Natural killer cell (primary cell): ENCODE measurements at regions not wholly inside any gene's neighbourhood (a gene's known extent, or its start where the extent isn't known, plus 50 kb on each side); places are given as distances from the start of the nearest gene placed in this dataset.

Source experiments
- ATAC-seq, 3 donors: fragments of 150-1000 bp in 2 of 3; fragments of 200-7000 bp in 1 of 3; cut with Tn5 transposase; 1 replicate in 1 of 3; 2 replicates in 2 of 3; pipeline ENCODE4 v1.10.0; 2021; ENCODE audit warnings: mild to moderate bottlenecking in 2 of 3, moderate library complexity in 2 of 3
- DNase-seq, 2 donors: peaks; one replicate each; pipeline versions ENCODE4 v3.0.0 to v3.0.0-alpha.2; 2013 to 2021; ENCODE audit warnings: mixed read lengths in 1 of 2
- H3K27ac ChIP-seq: one replicate; pipeline ENCODE4 v1.5.1; 2013; ENCODE audit warnings: mild to moderate bottlenecking, low read length
- H3K27me3 ChIP-seq: one replicate; pipeline ENCODE4 v1.6.1; 2013; ENCODE audit warnings: low read length; ENCODE audit not compliant: control insufficient read depth, insufficient read depth
- H3K36me3 ChIP-seq: one replicate; pipeline ENCODE4 v1.6.1; 2013; ENCODE audit warnings: low read length; ENCODE audit not compliant: control insufficient read depth, insufficient read depth
- H3K4me1 ChIP-seq: one replicate; pipeline ENCODE4 v1.6.1; 2013; ENCODE audit warnings: low read length; ENCODE audit not compliant: control insufficient read depth, insufficient read depth
- H3K4me3 ChIP-seq: one replicate; pipeline ENCODE4 v1.5.1; 2013; ENCODE audit warnings: low read length
- H3K9me3 ChIP-seq: one replicate; pipeline ENCODE4 v1.6.1; 2013; ENCODE audit warnings: low read length; ENCODE audit not compliant: control insufficient read depth, insufficient read depth
- H3K27ac Mint-ChIP-seq, 2 donors: one replicate each; pipeline ENCODE4 v1.8.0; 2022; ENCODE audit warnings: mild to moderate bottlenecking in 2 of 2, mixed read lengths in 2 of 2, moderate library complexity in 1 of 2
- H3K27me3 Mint-ChIP-seq, 2 donors: one replicate each; pipeline ENCODE4 v1.8.0; 2022; ENCODE audit warnings: low read depth in 2 of 2, mixed read lengths in 2 of 2
- H3K36me3 Mint-ChIP-seq: one replicate; pipeline ENCODE4 v1.8.0; 2022; ENCODE audit warnings: mixed read lengths
- H3K4me1 Mint-ChIP-seq, 2 donors: one replicate each; pipeline ENCODE4 v1.8.0; 2022; ENCODE audit warnings: mixed read lengths in 2 of 2
- H3K4me3 Mint-ChIP-seq: one replicate; pipeline ENCODE4 v1.8.0; 2022; ENCODE audit warnings: mild to moderate bottlenecking, moderate library complexity, mixed read lengths
- H3K9me3 Mint-ChIP-seq, 2 donors: one replicate each; pipeline ENCODE4 v1.8.0; 2022; ENCODE audit warnings: mixed read lengths in 2 of 2
- WGBS: methylation state at CpG from one replicate; pipeline ENCODE4 v1.1.7; 2013; ENCODE audit warnings: missing lambda C conversion rate; ENCODE audit not compliant: insufficient coverage; 5-methylcytosine and 5-hydroxymethylcytosine counted together
- intact Hi-C: fragments of 100-400 bp; cut with micrococcal nuclease; formaldehyde crosslinking; loops from one replicate; pipeline ENCODE4 v1.14.2; 2022
- TF ChIP-seq, protein P1 (sequence below): fragments of 200-600 bp; IDR thresholded peaks from one replicate; pipeline ENCODE4 v1.8.0; 2022; ENCODE audit warnings: antibody characterized with exemption

DNA sequence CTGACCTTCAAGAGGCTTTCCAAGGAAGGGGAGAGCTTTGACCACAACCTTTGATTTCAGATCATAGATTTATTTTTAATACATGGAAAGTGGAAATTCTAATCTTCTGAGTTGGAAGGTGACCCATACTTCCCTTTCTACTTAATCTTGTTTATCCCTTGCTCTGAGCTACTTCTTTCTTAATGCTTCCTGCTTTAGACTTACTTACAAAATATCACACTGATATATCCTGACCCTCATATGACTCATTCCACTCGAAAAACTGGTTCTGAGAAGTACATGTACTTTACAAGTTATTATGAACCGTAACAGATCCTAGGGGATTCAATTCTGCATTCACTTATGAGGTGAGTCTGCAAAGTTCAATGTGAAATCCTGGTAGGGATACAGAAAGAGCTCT, 76.2 kb upstream of the IRS2 start:
- peaks cover 0 to 2% of the 10 kb centered on the region in 2 donors for H3K9me3 Mint-ChIP-seq
- no peak for DNase-seq
- H3K4me1 ChIP-seq, result no peaks in the 10 kb centered on the region
- no peak overlapping the region for H3K27ac Mint-ChIP-seq
- no peaks in the 10 kb centered on the region for H3K9me3 ChIP-seq
- no peaks in the 10 kb centered on the region for H3K27me3 ChIP-seq
- H3K36me3 Mint-ChIP-seq, result no peaks in the 10 kb centered on the region
- H3K36me3 ChIP-seq, result no peaks in the 10 kb centered on the region
- 42% methylated on average over 2 of the region's 2 CpGs for WGBS
- no peak for ATAC-seq
- no peaks in the 10 kb centered on the region for H3K4me1 Mint-ChIP-seq
- peaks cover 33 to 36% of the 10 kb centered on the region in 2 donors for H3K27me3 Mint-ChIP-seq
- no peak overlapping the region for H3K27ac ChIP-seq
- TF ChIP-seq, protein P1, sequence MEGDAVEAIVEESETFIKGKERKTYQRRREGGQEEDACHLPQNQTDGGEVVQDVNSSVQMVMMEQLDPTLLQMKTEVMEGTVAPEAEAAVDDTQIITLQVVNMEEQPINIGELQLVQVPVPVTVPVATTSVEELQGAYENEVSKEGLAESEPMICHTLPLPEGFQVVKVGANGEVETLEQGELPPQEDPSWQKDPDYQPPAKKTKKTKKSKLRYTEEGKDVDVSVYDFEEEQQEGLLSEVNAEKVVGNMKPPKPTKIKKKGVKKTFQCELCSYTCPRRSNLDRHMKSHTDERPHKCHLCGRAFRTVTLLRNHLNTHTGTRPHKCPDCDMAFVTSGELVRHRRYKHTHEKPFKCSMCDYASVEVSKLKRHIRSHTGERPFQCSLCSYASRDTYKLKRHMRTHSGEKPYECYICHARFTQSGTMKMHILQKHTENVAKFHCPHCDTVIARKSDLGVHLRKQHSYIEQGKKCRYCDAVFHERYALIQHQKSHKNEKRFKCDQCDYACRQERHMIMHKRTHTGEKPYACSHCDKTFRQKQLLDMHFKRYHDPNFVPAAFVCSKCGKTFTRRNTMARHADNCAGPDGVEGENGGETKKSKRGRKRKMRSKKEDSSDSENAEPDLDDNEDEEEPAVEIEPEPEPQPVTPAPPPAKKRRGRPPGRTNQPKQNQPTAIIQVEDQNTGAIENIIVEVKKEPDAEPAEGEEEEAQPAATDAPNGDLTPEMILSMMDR, result no peak
- no peak overlapping the region for H3K4me3 ChIP-seq
- no peak overlapping the region for H3K4me3 Mint-ChIP-seq
- intact Hi-C loops, result no loop called here

DNA sequence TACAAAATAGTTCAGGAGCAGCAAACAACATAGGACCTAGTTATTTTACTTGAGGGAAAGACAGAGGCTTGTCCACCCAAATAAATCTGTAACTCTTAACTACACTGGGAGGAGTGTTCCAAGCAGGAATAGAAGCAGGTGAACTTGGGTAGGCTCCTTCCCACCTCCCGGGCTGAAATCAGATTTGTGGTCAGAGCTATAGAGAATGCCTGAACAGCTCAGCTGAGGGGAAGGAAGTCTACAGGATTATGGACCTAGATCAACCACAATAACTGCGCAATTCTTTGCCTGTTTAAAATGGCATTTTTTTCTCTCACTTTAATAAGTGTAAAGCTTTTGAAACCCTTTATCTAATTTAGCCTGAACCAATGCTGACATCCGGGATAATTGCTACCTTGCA, 73.5 kb upstream of the IRS2 start:
- no peak overlapping the region for H3K4me3 ChIP-seq
- no peaks in the 10 kb centered on the region for H3K36me3 Mint-ChIP-seq
- H3K4me1 ChIP-seq, result no peaks in the 10 kb centered on the region
- H3K4me1 Mint-ChIP-seq, result no peaks in the 10 kb centered on the region
- intact Hi-C loops, result no loop called here
- ATAC-seq (no peak), DNase-seq (no peak)
- H3K27ac Mint-ChIP-seq, result no peak overlapping the region
- WGBS, result 6% methylated on average over 2 of the region's 3 CpGs
- no peak overlapping the region for H3K4me3 Mint-ChIP-seq
- H3K27me3 Mint-ChIP-seq, result peaks cover 45 to 54% of the 10 kb centered on the region in 2 donors
- TF ChIP-seq, protein P1, result no peak
- H3K9me3 Mint-ChIP-seq, result peaks cover 0 to 2% of the 10 kb centered on the region in 2 donors
- H3K36me3 ChIP-seq, result no peaks in the 10 kb centered on the region
- no peaks in the 10 kb centered on the region for H3K27me3 ChIP-seq
- H3K9me3 ChIP-seq, result no peaks in the 10 kb centered on the region
- no peak overlapping the region for H3K27ac ChIP-seq

DNA sequence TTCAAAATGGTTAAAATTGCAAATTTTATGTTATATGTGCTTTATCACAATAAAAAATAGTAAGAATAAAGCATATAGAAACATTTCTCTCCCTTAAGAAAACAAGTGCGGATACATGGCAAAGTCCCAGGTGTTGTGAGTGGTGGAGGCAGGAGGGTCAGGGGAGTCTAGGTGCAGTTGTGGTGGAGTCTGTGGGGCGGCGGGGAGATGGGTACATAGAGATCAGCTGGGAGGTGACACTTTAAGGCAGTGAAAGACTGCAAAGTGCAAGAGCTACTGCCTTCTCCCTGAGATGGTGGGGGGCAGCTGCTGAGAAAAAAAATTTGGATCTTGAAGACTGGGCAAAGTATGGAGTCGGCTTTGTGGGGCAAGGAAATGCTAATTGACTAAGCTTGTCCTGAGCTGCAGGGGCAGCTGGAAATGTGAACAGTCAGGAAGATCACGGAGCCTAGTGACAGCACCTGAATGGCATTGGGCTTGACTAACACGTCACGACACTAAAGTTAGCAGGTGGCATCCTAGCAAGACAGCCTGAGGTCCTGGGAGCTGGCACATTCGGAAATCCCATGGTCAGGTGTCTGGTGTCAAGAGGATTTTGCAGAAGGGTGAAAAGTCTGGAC, 72.9 kb upstream of the IRS2 start:
- no peak overlapping the region for H3K4me3 Mint-ChIP-seq
- peaks cover 0 to 2% of the 10 kb centered on the region in 2 donors for H3K9me3 Mint-ChIP-seq
- no peaks in the 10 kb centered on the region for H3K36me3 ChIP-seq
- H3K27ac ChIP-seq, result no peak overlapping the region
- H3K4me3 ChIP-seq, result no peak overlapping the region
- no peaks in the 10 kb centered on the region for H3K36me3 Mint-ChIP-seq
- H3K27me3 Mint-ChIP-seq, result peaks cover 43 to 54% of the 10 kb centered on the region in 2 donors
- no peaks in the 10 kb centered on the region for H3K9me3 ChIP-seq
- H3K4me1 Mint-ChIP-seq, result no peaks in the 10 kb centered on the region
- H3K4me1 ChIP-seq, result no peaks in the 10 kb centered on the region
- no peak for DNase-seq
- intact Hi-C loops, result no loop called here
- no peaks in the 10 kb centered on the region for H3K27me3 ChIP-seq
- WGBS, result 79% methylated on average over 8 of the region's 8 CpGs
- no peak overlapping the region for H3K27ac Mint-ChIP-seq
- no peak for ATAC-seq
- TF ChIP-seq, protein P1, result no peak

DNA sequence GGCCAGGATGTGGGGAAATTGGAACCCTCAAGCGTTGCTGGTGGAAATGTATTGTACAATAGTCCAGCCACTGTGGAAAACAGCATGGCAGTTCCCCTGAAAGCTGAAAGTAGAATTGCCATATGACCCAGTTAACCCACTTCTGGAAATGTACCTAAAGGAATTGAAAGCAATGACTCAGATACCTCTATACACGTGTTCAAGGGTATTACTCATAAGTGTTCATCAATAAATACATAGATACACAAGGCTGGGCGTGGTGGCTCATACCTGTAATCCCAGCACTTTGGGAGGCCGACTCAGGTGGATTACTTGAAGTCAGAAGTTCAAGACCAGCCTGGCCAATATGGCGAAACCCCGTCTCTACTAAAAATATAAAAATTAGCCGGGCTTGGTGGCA, 71.9 kb upstream of the IRS2 start:
- intact Hi-C loops, result no loop called here
- peaks cover 41 to 58% of the 10 kb centered on the region in 2 donors for H3K27me3 Mint-ChIP-seq
- 83% methylated on average over 6 of the region's 7 CpGs for WGBS
- Histone ChIP-seq H3K27me3 (no peaks in the 10 kb centered on the region), H3K4me3 (no peak overlapping the region), H3K4me1 (no peaks in the 10 kb centered on the region), H3K9me3 (no peaks in the 10 kb centered on the region), H3K27ac (no peak overlapping the region), H3K36me3 (no peaks in the 10 kb centered on the region)
- no peak overlapping the region for H3K4me3 Mint-ChIP-seq
- TF ChIP-seq, protein P1, result no peak
- no peaks in the 10 kb centered on the region for H3K4me1 Mint-ChIP-seq
- peaks cover 0 to 2% of the 10 kb centered on the region in 2 donors for H3K9me3 Mint-ChIP-seq
- H3K27ac Mint-ChIP-seq, result no peak overlapping the region
- H3K36me3 Mint-ChIP-seq, result no peaks in the 10 kb centered on the region
- no peak for ATAC-seq
- DNase-seq, result no peak
